A673 (cell line): ENCODE measurements at regions not wholly inside any gene's neighbourhood (a gene's known extent, or its start where the extent isn't known, plus 50 kb on each side); places are given as distances from the start of the nearest gene placed in this dataset.

ENCODE experiments used
- BruUV-seq: library from RNA; stranded (reverse); fragments of 400-500 nt; replicated peaks from 2 replicates; lab custom pipeline; 2021; lab: Mats Ljungman, UMichigan
- CTCF ChIA-PET: fragments of 300-600 bp; sonication (Branson Sonifier 250); formaldehyde crosslinking; loops from one replicate; lab custom pipeline; 2022; ENCODE audit warnings: antibody characterized with exemption; lab: Charles Lee
- POLR2A ChIA-PET: fragments of 300-600 bp; sonication (Branson Sonifier 250); formaldehyde crosslinking; loops from one replicate; lab custom pipeline; 2022; ENCODE audit warnings: antibody characterized with exemption; ENCODE audit not compliant: low non-redundant PET; lab: Charles Lee
- DNase-seq: peaks from one replicate; pipeline ENCODE4 v3.0.0-alpha.2; 2015; ENCODE audit warnings: low spot score
- H3K27ac ChIP-seq: fragments of 200-600 bp; sonication (generic); 2 replicates; pipeline ENCODE4 v1.5.1; 2016; ENCODE audit warnings: mixed run types, low read depth, mild to moderate bottlenecking, mixed read lengths, antibody characterized with exemption, low read length; ENCODE audit not compliant: poor library complexity, severe bottlenecking
- H3K27me3 ChIP-seq: fragments of 200-600 bp; sonication (generic); replicated peaks from 2 replicates; pipeline ENCODE4 v1.6.1; 2017; ENCODE audit warnings: mixed run types, low read depth, mild to moderate bottlenecking, mixed read lengths, antibody characterized with exemption, low read length; ENCODE audit not compliant: insufficient read depth, poor library complexity
- H3K36me3 ChIP-seq: fragments of 200-600 bp; sonication (generic); 2 replicates; pipeline ENCODE4 v1.6.1; 2016; ENCODE audit warnings: mixed run types, mild to moderate bottlenecking, mixed read lengths, antibody characterized with exemption, low read length; ENCODE audit not compliant: insufficient read depth, poor library complexity, severe bottlenecking
- H3K4me1 ChIP-seq: fragments of 200-600 bp; sonication (generic); 2 replicates; pipeline ENCODE4 v1.6.1; 2017; ENCODE audit warnings: mixed run types, mild to moderate bottlenecking, mixed read lengths, antibody characterized with exemption, low read length; ENCODE audit not compliant: insufficient read depth, poor library complexity, severe bottlenecking
- H3K4me3 ChIP-seq: fragments of 200-600 bp; sonication (generic); 2 replicates; pipeline ENCODE4 v1.5.1; 2016; ENCODE audit warnings: low read depth, mixed run types, mild to moderate bottlenecking, mixed read lengths, low read length; ENCODE audit not compliant: poor library complexity, severe bottlenecking
- H3K9me3 ChIP-seq: fragments of 200-600 bp; sonication (generic); 2 replicates; pipeline ENCODE4 v1.6.1; 2016; ENCODE audit warnings: mixed run types, low read depth, mild to moderate bottlenecking, mixed read lengths, antibody characterized with exemption, low read length; ENCODE audit not compliant: poor library complexity, severe bottlenecking
- EZH2 ChIP-seq: fragments of 200-600 bp; sonication (generic); IDR thresholded peaks from 2 replicates; pipeline ENCODE4 v1.6.1; 2017; ENCODE audit warnings: borderline replicate concordance, low read depth, mild to moderate bottlenecking, mixed read lengths, antibody characterized with exemption, low read length; ENCODE audit not compliant: poor library complexity, severe bottlenecking
- intact Hi-C: fragments of 100-400 bp; cut with micrococcal nuclease; formaldehyde crosslinking; loops from one replicate; pipeline ENCODE4 v1.10.0; 2022; ENCODE audit not compliant: unreplicated experiment
- TF ChIP-seq, protein P1 (sequence below): fragments of 300-800, 200-600 bp; sonication (generic); conservative IDR thresholded peaks from 2 replicates; pipeline ENCODE4 v1.5.1; 2017; ENCODE audit warnings: low read depth, mild to moderate bottlenecking, antibody characterized with exemption, low read length, moderate library complexity, mixed read lengths

GRCh38 chr20:24732076-24732475 lies 217.0 kb upstream of the CST7 start:
- no peaks in the 10 kb centered on the region for H3K27me3 ChIP-seq
- no peak for DNase-seq
- no peaks in the 10 kb centered on the region for H3K36me3 ChIP-seq
- no peak overlapping the region for H3K4me3 ChIP-seq
- CTCF ChIA-PET = no interaction called here
- H3K9me3 ChIP-seq = no peaks in the 10 kb centered on the region
- BruUV-seq = no TSS peak
- H3K4me1 ChIP-seq = peaks cover 12% of the 10 kb centered on the region
- intact Hi-C loops = no loop called here
- no peak for TF ChIP-seq EZH2
- TF ChIP-seq, protein P1, sequence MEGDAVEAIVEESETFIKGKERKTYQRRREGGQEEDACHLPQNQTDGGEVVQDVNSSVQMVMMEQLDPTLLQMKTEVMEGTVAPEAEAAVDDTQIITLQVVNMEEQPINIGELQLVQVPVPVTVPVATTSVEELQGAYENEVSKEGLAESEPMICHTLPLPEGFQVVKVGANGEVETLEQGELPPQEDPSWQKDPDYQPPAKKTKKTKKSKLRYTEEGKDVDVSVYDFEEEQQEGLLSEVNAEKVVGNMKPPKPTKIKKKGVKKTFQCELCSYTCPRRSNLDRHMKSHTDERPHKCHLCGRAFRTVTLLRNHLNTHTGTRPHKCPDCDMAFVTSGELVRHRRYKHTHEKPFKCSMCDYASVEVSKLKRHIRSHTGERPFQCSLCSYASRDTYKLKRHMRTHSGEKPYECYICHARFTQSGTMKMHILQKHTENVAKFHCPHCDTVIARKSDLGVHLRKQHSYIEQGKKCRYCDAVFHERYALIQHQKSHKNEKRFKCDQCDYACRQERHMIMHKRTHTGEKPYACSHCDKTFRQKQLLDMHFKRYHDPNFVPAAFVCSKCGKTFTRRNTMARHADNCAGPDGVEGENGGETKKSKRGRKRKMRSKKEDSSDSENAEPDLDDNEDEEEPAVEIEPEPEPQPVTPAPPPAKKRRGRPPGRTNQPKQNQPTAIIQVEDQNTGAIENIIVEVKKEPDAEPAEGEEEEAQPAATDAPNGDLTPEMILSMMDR = no peak
- no peak overlapping the region for H3K27ac ChIP-seq
- POLR2A ChIA-PET = no interaction called here

DNA sequence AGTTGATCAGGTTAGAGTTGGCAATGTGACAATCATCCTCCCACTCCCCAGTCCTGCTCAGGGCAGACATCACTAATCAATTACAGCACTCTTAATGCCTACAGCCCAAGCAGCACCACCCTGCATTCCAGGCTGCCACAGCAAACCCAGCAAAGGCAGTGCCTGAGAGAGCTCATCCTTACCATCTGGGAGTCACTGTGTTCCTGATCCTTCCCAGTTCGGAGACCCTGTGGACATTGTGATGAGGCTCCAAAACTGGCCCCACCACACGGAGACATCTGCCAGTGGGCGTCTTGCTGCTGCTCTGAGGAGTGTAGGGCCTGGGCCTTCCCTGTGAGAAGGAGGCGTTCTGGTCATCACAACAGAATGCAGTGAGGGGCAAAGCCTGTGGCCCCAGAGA lies 216.5 kb upstream of the CST7 start:
- H3K9me3 ChIP-seq = no peaks in the 10 kb centered on the region
- DNase-seq = no peak
- ChIA-PET CTCF (no interaction called here), POLR2A (no interaction called here)
- intact Hi-C loops = no loop called here
- H3K36me3 ChIP-seq = no peaks in the 10 kb centered on the region
- H3K4me1 ChIP-seq = peaks cover 12% of the 10 kb centered on the region
- H3K27me3 ChIP-seq = no peaks in the 10 kb centered on the region
- no peak overlapping the region for H3K27ac ChIP-seq
- no peak for TF ChIP-seq EZH2
- TF ChIP-seq, protein P1 = no peak
- no peak overlapping the region for H3K4me3 ChIP-seq
- no TSS peak for BruUV-seq

DNA sequence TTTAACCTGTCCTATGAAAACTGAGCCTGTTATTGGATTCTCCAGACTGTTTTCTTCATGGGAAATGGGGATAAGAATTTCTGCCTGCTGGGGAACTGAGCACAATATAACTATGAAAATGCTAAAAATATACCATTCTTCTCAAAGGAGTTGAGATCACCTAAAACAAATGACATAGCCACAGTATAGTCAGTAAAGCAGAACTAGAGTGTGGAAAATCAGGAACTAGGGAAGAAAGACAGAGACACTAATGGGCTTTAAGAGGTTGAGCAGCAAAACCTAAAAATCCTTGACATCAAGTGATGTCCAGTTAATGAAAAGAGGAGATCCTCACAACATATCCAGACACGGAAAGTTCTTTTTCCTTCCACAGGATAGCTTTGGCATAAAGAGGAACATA lies 215.7 kb upstream of the CST7 start:
- no peaks in the 10 kb centered on the region for H3K36me3 ChIP-seq
- peaks cover 12% of the 10 kb centered on the region for H3K4me1 ChIP-seq
- BruUV-seq = no TSS peak
- no peak for DNase-seq
- no peak overlapping the region for H3K27ac ChIP-seq
- intact Hi-C loops = no loop called here
- CTCF ChIA-PET = no interaction called here
- TF ChIP-seq, protein P1 = no peak
- no peak for TF ChIP-seq EZH2
- no peak overlapping the region for H3K4me3 ChIP-seq
- POLR2A ChIA-PET = no interaction called here
- H3K27me3 ChIP-seq = no peaks in the 10 kb centered on the region
- no peaks in the 10 kb centered on the region for H3K9me3 ChIP-seq
